Uterus (tissue), 2 donors: ENCODE measurements at regions not wholly inside any gene's neighbourhood (a gene's known extent, or its start where the extent isn't known, plus 50 kb on each side); places are given as distances from the start of the nearest gene placed in this dataset.

Experiments
- POLR2A ChIP-seq, 2 donors: fragments of 450-650 bp; IDR thresholded peaks; one replicate each; pipeline ENCODE4 v1.6.1; 2016; ENCODE audit warnings: antibody characterized with exemption in 2 of 2, mild to moderate bottlenecking in 1 of 2, moderate library complexity in 1 of 2
- TF ChIP-seq, protein P1 (sequence below), 4 experiments: fragments of 200-600 bp in 2 of 4; fragments of 450-650 bp in 2 of 4; sonication (generic) in 2 of 4; IDR thresholded peaks; one replicate each; pipeline ENCODE4 v1.5.1; 2016 to 2019; ENCODE audit warnings: antibody characterized with exemption in 4 of 4, mild to moderate bottlenecking in 2 of 4, moderate library complexity in 1 of 4

DNA sequence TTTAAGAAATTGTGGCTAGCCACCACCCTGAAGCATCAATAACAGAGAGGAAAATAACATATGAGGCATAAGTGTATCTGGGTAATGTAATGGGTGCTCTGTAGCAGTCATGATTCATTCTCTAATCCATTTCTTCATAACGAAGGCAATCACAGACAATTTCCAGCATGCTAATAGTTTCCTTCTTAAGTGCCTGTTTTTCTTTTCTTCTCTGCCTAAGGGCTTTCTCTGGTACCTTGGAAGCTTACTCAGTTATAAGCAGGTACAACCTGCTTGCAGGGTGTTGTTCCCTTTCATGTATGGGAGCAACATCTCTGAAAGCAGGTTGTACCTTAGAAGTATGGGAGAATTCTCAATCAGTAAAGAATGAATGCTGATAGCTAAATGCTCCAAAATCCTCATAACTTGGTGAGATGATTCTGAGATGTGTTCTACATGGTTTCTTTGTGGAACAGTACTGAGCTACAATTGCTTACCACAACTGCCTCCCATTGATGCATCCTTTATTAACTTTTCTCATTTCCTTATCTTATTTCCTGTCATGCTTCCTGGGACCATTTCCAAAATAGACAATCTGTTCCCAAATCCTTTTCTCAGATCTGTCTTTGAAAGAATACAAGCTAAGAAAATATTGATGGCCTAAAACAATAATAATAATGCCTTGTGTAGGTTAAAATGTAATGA lies 247.6 kb downstream of the PAPSS1 start:
- TF ChIP-seq, protein P1, sequence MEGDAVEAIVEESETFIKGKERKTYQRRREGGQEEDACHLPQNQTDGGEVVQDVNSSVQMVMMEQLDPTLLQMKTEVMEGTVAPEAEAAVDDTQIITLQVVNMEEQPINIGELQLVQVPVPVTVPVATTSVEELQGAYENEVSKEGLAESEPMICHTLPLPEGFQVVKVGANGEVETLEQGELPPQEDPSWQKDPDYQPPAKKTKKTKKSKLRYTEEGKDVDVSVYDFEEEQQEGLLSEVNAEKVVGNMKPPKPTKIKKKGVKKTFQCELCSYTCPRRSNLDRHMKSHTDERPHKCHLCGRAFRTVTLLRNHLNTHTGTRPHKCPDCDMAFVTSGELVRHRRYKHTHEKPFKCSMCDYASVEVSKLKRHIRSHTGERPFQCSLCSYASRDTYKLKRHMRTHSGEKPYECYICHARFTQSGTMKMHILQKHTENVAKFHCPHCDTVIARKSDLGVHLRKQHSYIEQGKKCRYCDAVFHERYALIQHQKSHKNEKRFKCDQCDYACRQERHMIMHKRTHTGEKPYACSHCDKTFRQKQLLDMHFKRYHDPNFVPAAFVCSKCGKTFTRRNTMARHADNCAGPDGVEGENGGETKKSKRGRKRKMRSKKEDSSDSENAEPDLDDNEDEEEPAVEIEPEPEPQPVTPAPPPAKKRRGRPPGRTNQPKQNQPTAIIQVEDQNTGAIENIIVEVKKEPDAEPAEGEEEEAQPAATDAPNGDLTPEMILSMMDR (IDR thresholded peaks at IDR 0.05), result no peak
- no peak for TF ChIP-seq POLR2A (IDR thresholded peaks at IDR 0.05)
